Omental fat pad (tissue), 3 donors: ENCODE measurements at regions not wholly inside any gene's neighbourhood (a gene's known extent, or its start where the extent isn't known, plus 50 kb on each side); places are given as distances from the start of the nearest gene placed in this dataset.

Experiments
- ATAC-seq: fragments of 150-250 bp; one replicate; pipeline ENCODE4 v1.9.1; 2016; ENCODE audit warnings: mild to moderate bottlenecking, moderate library complexity; ENCODE audit not compliant: low FRiP score
- DNase-seq: peaks from one replicate; pipeline ENCODE4 v3.0.0-alpha.2; 2019; ENCODE audit warnings: low spot score
- TF ChIP-seq, protein P1 (sequence below), 3 donors: fragments of 450-650 bp; IDR thresholded peaks; one replicate each; pipeline ENCODE4 v1.5.1; 2016 to 2017; ENCODE audit warnings: antibody characterized with exemption in 3 of 3, mild to moderate bottlenecking in 3 of 3, moderate library complexity in 2 of 3

DNA sequence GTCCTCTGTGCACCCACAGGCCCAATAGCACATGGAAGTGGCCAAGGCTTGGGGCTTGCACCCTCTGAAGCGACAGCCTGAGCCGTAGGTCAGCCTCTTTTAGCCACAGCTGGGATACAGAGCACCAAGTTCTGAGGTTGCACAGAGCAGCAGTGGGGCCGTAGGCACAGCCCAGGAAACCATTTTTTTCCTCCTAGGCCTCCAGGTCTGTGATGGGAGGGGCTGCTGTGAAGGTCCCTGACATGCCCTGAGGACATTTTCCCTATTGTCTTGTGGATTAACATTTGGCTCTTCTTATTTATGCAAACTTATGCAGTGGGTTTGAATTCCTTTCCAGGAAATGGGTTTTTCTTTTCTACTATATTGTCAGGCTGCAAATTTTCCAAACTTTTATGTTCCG is 878.7 kb upstream of the MAN1A1 start:
- DNase-seq: no peak
- no peak for ATAC-seq
- TF ChIP-seq, protein P1, sequence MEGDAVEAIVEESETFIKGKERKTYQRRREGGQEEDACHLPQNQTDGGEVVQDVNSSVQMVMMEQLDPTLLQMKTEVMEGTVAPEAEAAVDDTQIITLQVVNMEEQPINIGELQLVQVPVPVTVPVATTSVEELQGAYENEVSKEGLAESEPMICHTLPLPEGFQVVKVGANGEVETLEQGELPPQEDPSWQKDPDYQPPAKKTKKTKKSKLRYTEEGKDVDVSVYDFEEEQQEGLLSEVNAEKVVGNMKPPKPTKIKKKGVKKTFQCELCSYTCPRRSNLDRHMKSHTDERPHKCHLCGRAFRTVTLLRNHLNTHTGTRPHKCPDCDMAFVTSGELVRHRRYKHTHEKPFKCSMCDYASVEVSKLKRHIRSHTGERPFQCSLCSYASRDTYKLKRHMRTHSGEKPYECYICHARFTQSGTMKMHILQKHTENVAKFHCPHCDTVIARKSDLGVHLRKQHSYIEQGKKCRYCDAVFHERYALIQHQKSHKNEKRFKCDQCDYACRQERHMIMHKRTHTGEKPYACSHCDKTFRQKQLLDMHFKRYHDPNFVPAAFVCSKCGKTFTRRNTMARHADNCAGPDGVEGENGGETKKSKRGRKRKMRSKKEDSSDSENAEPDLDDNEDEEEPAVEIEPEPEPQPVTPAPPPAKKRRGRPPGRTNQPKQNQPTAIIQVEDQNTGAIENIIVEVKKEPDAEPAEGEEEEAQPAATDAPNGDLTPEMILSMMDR (IDR thresholded peaks at IDR 0.05): no peak

DNA sequence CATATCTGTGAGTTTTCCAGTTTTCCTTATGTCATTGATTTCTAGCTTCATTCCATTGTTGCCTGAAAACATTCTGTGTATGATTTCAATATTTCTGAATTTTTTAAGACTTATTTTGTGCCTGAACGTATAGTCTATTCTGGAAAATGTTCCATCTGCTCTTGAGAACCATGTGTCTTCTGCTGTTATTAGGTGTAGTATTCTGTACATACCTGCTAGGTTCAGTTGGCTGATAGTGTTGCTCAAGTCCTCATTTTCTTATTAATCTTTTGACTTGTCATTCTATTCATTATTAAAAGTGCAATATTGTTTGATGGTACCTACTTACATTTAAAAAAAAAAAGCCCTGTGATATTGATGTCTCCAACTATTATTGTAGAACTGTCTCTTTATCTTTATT is 869.8 kb upstream of the MAN1A1 start:
- no peak for DNase-seq
- ATAC-seq: no peak
- TF ChIP-seq, protein P1 (IDR thresholded peaks at IDR 0.05): no peak

GRCh38 chr6:120214088-120214499 is 864.5 kb upstream of the MAN1A1 start:
- ATAC-seq (peak; percentile 51), DNase-seq (no peak)
- TF ChIP-seq, protein P1 (IDR thresholded peaks at IDR 0.05): no peak

DNA sequence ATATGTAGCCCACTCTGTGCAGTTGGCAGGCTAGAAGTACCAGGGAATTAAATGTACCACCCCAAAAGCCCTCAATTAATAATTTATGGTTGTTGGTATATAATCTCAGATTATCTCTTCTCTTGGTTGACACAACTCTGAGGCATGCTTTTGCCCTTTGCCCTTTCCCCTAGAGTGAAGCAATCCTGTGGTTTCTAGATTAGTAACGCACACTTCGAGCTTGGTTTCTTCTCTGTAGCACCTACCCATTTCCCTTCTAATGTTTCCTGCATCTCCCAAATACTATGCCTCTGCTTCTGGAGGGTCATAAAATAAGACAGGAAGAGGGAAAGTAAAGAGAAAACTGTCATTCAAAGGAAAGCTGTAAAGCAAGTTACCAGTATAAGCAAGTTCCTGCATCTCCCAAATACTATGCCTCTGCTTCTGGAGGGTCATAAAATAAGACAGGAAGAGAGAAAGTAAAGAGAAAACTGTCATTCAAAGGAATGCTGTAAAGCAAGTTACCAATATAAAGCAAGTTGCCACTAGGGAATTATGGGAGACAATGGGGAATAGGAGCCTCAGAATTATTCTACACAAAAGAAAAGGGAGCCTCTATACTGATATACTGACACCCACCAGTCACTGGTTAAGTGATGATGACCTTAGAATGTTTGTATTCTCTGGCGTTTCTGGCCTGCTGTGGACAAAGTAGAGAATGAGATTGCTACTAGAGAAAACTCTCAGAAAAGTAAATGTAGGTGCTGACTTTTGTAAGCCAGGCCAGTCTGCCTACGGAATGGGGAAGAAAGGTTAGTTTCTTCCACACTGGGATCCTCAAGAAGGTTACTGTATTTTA is 862.6 kb upstream of the MAN1A1 start:
- no peak for ATAC-seq
- no peak for DNase-seq
- TF ChIP-seq, protein P1 (IDR thresholded peaks at IDR 0.05): no peak

DNA sequence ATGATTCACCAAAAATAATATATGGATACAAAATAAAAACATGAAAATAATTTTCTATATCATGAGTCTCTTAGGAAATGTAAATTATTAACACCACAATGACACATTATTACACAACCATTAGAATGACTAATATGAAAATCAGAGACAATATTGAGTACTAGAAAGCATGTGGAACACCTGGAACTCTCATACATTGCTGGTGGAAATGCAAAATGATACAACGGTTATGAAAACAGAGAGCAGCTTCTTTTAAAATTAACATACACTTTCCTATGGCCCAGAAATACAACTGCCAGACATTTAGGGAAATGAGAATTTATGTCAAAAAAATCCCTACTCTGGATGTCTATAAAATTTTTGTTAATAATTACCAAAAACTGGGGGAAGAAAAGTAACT is 853.3 kb upstream of the MAN1A1 start:
- TF ChIP-seq, protein P1 (IDR thresholded peaks at IDR 0.05): no peak
- no peak for DNase-seq
- ATAC-seq: no peak

DNA sequence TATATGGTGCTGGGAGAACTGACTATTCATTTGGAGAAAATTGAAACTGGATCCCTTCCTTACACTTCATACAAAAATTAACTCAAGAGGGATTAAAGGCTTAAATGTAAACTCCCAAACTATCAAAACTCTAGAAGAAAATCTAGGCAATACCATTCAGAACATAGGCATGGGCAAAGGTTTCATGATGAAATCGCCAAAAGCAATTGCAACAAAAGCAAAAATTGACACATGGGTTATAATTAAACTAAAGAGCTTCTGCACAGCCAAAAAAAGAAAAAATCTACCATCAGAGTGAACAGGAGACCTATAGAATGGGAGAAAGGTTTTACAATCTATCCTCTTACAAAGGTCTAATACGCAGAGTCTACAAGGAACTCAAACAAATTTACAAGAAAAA is 851.3 kb upstream of the MAN1A1 start:
- DNase-seq (no peak), ATAC-seq (no peak)
- TF ChIP-seq, protein P1 (IDR thresholded peaks at IDR 0.05): no peak

DNA sequence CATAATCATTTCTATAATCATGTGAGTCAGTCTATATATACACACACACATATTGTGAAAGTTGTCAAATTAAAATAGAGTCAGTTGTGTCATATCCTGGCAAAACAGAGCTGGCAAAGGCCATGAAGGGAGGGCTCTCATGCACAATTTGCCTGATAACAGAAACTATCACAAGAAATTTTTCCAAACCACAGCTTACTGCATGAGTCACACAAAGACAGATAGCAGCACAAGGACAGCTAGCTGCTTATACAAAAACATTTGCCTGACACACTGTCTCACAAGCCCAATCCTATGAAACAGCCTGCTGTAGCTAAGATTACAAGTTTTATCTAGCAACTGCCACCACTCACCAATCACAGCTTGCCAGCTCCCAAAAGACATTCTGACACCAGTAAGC is 848.5 kb upstream of the MAN1A1 start:
- TF ChIP-seq, protein P1 (IDR thresholded peaks at IDR 0.05): no peak
- ATAC-seq (no peak), DNase-seq (no peak)
